HEK293 (cell line): ENCODE measurements at regions not wholly inside any gene's neighbourhood (a gene's known extent, or its start where the extent isn't known, plus 50 kb on each side); places are given as distances from the start of the nearest gene placed in this dataset.

Experiments used
- CTCF ChIA-PET: fragments of 350-600 bp; formaldehyde crosslinking; extraction: SDS; loops from one replicate; lab custom pipeline; 2021; ENCODE audit warnings: antibody characterized with exemption; lab: Yijun Ruan, JAX
- POLR2A ChIA-PET: fragments of 300-600 bp; formaldehyde crosslinking; extraction: SDS; loops from one replicate; lab custom pipeline; 2020; ENCODE audit warnings: antibody characterized with exemption, inconsistent platforms; lab: Yijun Ruan, JAX
- H3K27ac ChIP-seq: fragments of 200-500 bp; sonication (Bioruptor generic); 2 replicates; pipeline ENCODE4 v1.5.1; 2014; ENCODE audit warnings: low read depth, low read length, control low read depth, inconsistent platforms; ENCODE audit errors: extremely low read depth
- H3K36me3 ChIP-seq, 2 experiments: fragments of 200-500 bp in 1 of 2; sonication (Bioruptor generic) in 1 of 2; 1 replicate in 1 of 2; 2 replicates in 1 of 2; pipeline ENCODE4 v1.5.1; 2014 to 2017; ENCODE audit warnings: inconsistent platforms in 2 of 2, low read length in 2 of 2; ENCODE audit not compliant: control insufficient read depth in 2 of 2, insufficient read depth in 1 of 2
- H3K4me1 ChIP-seq: fragments of 200-500 bp; sonication (Bioruptor generic); 2 replicates; pipeline ENCODE4 v1.5.1; 2014; ENCODE audit warnings: mild to moderate bottlenecking, low read length, inconsistent platforms; ENCODE audit not compliant: control insufficient read depth, insufficient read depth
- H3K4me3 ChIP-seq: 2 replicates; pipeline ENCODE4 v1.5.1; 2011; ENCODE audit warnings: low read depth, mild to moderate bottlenecking, control low read depth, low read length, moderate library complexity
- H3K9me3 ChIP-seq: fragments of 200-500 bp; sonication (Bioruptor generic); 2 replicates; pipeline ENCODE4 v1.5.1; 2014; ENCODE audit warnings: low read depth, low read length, inconsistent platforms; ENCODE audit not compliant: control insufficient read depth, insufficient read depth
- EGR2 ChIP-seq: fragments of 450-650 bp; formaldehyde crosslinking; IDR thresholded peaks from 2 replicates; pipeline ENCODE4 v1.5.1; 2016; ENCODE audit warnings: low read depth, missing biosample characterization, missing genetic modification characterization
- GLI4 ChIP-seq: fragments of 450-650 bp; formaldehyde crosslinking; IDR thresholded peaks from 2 replicates; pipeline ENCODE4 v1.5.1; 2016; ENCODE audit warnings: missing biosample characterization, missing genetic modification characterization
- SALL2 ChIP-seq: fragments of 450-650 bp; formaldehyde crosslinking; IDR thresholded peaks from 2 replicates; pipeline ENCODE4 v1.5.0; 2017; ENCODE audit warnings: missing biosample characterization, mild to moderate bottlenecking, missing genetic modification characterization, borderline replicate concordance
- SCRT1 ChIP-seq: fragments of 450-650 bp; formaldehyde crosslinking; IDR thresholded peaks from 2 replicates; pipeline ENCODE4 v1.5.1; 2016; ENCODE audit warnings: missing biosample characterization, missing genetic modification characterization, borderline replicate concordance
- SETDB1 ChIP-seq: IDR thresholded peaks from one replicate; pipeline ENCODE4 v1.6.1; 2017; ENCODE audit warnings: mild to moderate bottlenecking, low read length, moderate library complexity, mixed read lengths; ENCODE audit not compliant: insufficient read length
- SP3 ChIP-seq: fragments of 450-650 bp; formaldehyde crosslinking; IDR thresholded peaks from 2 replicates; pipeline ENCODE4 v1.5.1; 2016; ENCODE audit warnings: missing biosample characterization, missing genetic modification characterization
- ZBTB48 ChIP-seq: fragments of 450-650 bp; formaldehyde crosslinking; IDR thresholded peaks from 2 replicates; pipeline ENCODE4 v1.5.1; 2016; ENCODE audit warnings: missing biosample characterization, missing genetic modification characterization
- ZNF138 ChIP-seq: fragments of 450-650 bp; formaldehyde crosslinking; IDR thresholded peaks from 2 replicates; pipeline ENCODE4 v1.5.1; 2016; ENCODE audit warnings: missing biosample characterization, missing genetic modification characterization, borderline replicate concordance
- ZNF211 ChIP-seq: fragments of 450-650 bp; formaldehyde crosslinking; IDR thresholded peaks from 2 replicates; pipeline ENCODE4 v1.5.1; 2016; ENCODE audit warnings: low read depth, missing biosample characterization, missing genetic modification characterization
- ZNF223 ChIP-seq: fragments of 450-650 bp; formaldehyde crosslinking; IDR thresholded peaks from 2 replicates; pipeline ENCODE4 v1.5.1; 2016; ENCODE audit warnings: missing biosample characterization, missing genetic modification characterization
- ZNF48 ChIP-seq: fragments of 450-650 bp; formaldehyde crosslinking; IDR thresholded peaks from 2 replicates; pipeline ENCODE4 v1.5.1; 2016; ENCODE audit warnings: missing biosample characterization, missing genetic modification characterization
- ZNF521 ChIP-seq: fragments of 450-650 bp; formaldehyde crosslinking; IDR thresholded peaks from 2 replicates; pipeline ENCODE4 v1.5.1; 2017; ENCODE audit warnings: missing biosample characterization, mild to moderate bottlenecking, missing genetic modification characterization
- ZNF558 ChIP-seq: fragments of 450-650 bp; formaldehyde crosslinking; IDR thresholded peaks from 2 replicates; pipeline ENCODE4 v1.5.1; 2016; ENCODE audit warnings: missing biosample characterization, missing genetic modification characterization
- ZNF571 ChIP-seq: fragments of 450-650 bp; formaldehyde crosslinking; IDR thresholded peaks from 2 replicates; pipeline ENCODE4 v1.5.0; 2017; ENCODE audit warnings: missing biosample characterization, missing genetic modification characterization
- ZNF843 ChIP-seq: fragments of 450-650 bp; formaldehyde crosslinking; IDR thresholded peaks from 2 replicates; pipeline ENCODE4 v1.5.1; 2016; ENCODE audit warnings: missing biosample characterization, missing genetic modification characterization
- TF ChIP-seq, protein P1 (sequence below): sonication (generic); formaldehyde crosslinking; IDR thresholded peaks from 2 replicates; pipeline ENCODE4 v1.8.1; 2022; ENCODE audit warnings: mild to moderate bottlenecking, moderate library complexity, missing genetic modification reagents
- TF ChIP-seq, protein P2 (sequence below): fragments of 450-650 bp; formaldehyde crosslinking; IDR thresholded peaks from 2 replicates; pipeline ENCODE4 v1.5.1; 2016; ENCODE audit warnings: missing biosample characterization, missing genetic modification characterization
- TF ChIP-seq, protein P3 (sequence below): fragments of 450-650 bp; formaldehyde crosslinking; IDR thresholded peaks from 2 replicates; pipeline ENCODE4 v1.5.1; 2017; ENCODE audit warnings: missing biosample characterization, missing genetic modification characterization
- TF ChIP-seq, protein P4 (sequence below): fragments of 450-650 bp; formaldehyde crosslinking; IDR thresholded peaks from 2 replicates; pipeline ENCODE4 v1.5.1; 2017; ENCODE audit warnings: missing biosample characterization, missing genetic modification characterization

DNA sequence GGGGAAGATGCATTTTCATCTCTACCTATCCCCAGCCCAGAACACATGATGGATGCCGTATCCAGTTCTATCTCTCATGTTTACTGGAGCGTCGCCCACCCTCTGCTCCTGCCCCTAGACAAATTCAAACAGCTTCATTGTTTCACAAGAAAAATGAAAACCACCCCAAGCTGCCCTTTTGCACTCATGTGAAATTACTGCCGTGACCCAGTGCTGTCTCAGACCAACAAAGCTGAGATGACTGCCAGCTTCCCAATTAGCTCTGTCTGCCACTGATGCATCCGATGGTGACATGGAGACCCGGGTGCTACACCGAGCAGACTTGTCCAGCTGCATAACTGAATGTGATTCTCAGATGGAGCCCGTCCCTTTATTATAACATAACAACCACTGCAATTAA is 67.7 kb downstream of the FOXI2 start:
- Histone ChIP-seq H3K27ac (no peak overlapping the region), H3K9me3 (no peaks in the 10 kb centered on the region), H3K4me1 (no peaks in the 10 kb centered on the region), H3K4me3 (no peak overlapping the region), H3K36me3 (no peaks in the 10 kb centered on the region)
- POLR2A ChIA-PET: no interaction called here
- TF ChIP-seq SETDB1 (no peak), ZNF558 (no peak), ZNF223 (tag by site-specific recombination) (no peak), SALL2 (tag by site-specific recombination) (no peak), ZNF843 (tag by site-specific recombination) (no peak), SCRT1 (tag by site-specific recombination) (no peak), ZNF571 (no peak)
- TF ChIP-seq, protein P1, sequence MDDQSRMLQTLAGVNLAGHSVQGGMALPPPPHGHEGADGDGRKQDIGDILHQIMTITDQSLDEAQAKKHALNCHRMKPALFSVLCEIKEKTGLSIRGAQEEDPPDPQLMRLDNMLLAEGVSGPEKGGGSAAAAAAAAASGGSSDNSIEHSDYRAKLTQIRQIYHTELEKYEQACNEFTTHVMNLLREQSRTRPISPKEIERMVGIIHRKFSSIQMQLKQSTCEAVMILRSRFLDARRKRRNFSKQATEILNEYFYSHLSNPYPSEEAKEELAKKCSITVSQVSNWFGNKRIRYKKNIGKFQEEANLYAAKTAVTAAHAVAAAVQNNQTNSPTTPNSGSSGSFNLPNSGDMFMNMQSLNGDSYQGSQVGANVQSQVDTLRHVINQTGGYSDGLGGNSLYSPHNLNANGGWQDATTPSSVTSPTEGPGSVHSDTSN (CRISPR knock-in tag): no peak
- TF ChIP-seq, protein P2, sequence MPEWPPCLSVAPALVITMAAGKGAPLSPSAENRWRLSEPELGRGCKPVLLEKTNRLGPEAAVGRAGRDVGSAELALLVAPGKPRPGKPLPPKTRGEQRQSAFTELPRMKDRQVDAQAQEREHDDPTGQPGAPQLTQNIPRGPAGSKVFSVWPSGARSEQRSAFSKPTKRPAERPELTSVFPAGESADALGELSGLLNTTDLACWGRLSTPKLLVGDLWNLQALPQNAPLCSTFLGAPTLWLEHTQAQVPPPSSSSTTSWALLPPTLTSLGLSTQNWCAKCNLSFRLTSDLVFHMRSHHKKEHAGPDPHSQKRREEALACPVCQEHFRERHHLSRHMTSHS (tag by site-specific recombination): no peak
- TF ChIP-seq, protein P3, sequence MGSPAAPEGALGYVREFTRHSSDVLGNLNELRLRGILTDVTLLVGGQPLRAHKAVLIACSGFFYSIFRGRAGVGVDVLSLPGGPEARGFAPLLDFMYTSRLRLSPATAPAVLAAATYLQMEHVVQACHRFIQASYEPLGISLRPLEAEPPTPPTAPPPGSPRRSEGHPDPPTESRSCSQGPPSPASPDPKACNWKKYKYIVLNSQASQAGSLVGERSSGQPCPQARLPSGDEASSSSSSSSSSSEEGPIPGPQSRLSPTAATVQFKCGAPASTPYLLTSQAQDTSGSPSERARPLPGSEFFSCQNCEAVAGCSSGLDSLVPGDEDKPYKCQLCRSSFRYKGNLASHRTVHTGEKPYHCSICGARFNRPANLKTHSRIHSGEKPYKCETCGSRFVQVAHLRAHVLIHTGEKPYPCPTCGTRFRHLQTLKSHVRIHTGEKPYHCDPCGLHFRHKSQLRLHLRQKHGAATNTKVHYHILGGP (tag by site-specific recombination): no peak
- CTCF ChIA-PET: interaction anchor here (1.0 kb wide), 1 partner anchor 89 kb away, joined by 4 read pairs; no protein-coding TSS in a partner anchor

DNA sequence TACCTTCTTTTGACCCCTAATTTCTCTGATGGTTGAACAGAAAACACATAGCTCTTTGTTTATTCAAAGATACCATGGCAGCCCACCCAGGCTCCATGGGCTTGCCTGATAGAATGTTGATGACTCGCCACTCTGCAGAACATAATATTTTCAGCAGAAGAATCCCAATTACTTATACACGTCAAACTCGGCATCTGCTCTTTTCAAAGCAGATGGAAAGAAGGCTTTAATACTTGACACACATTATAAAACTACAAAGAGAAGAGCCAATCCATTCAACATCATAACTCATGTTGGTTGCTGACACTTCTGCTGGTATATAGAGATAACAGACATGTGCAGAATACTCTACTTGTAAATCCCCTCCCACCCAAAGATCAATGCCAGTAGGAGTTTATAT is 69.0 kb downstream of the FOXI2 start:
- no peaks in the 10 kb centered on the region for H3K9me3 ChIP-seq
- ChIA-PET POLR2A (no interaction called here), CTCF (interaction anchor here (0.7 kb wide), 1 partner anchor 118 kb away, joined by 3 read pairs; no protein-coding TSS in a partner anchor)
- H3K4me1 ChIP-seq: no peaks in the 10 kb centered on the region
- H3K36me3 ChIP-seq: no peaks in the 10 kb centered on the region
- TF ChIP-seq EGR2 (tag by site-specific recombination) (no peak), ZBTB48 (no peak), ZNF138 (tag by site-specific recombination) (no peak), ZNF48 (tag by site-specific recombination) (no peak), ZNF211 (no peak), SP3 (tag by site-specific recombination) (no peak), GLI4 (tag by site-specific recombination) (no peak), ZNF521 (tag by site-specific recombination) (no peak)
- TF ChIP-seq, protein P4, sequence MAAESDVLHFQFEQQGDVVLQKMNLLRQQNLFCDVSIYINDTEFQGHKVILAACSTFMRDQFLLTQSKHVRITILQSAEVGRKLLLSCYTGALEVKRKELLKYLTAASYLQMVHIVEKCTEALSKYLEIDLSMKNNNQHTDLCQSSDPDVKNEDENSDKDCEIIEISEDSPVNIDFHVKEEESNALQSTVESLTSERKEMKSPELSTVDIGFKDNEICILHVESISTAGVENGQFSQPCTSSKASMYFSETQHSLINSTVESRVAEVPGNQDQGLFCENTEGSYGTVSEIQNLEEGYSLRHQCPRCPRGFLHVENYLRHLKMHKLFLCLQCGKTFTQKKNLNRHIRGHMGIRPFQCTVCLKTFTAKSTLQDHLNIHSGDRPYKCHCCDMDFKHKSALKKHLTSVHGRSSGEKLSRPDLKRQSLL (tag by site-specific recombination): no peak
- TF ChIP-seq, protein P3 (tag by site-specific recombination): no peak
- H3K4me3 ChIP-seq: no peak overlapping the region
- H3K27ac ChIP-seq: no peak overlapping the region
